ENCODE measurements at regions not wholly inside any gene's neighbourhood (a gene's known extent, or its start where the extent isn't known, plus 50 kb on each side); places are given as distances from the start of the nearest gene placed in this dataset.

DNA sequence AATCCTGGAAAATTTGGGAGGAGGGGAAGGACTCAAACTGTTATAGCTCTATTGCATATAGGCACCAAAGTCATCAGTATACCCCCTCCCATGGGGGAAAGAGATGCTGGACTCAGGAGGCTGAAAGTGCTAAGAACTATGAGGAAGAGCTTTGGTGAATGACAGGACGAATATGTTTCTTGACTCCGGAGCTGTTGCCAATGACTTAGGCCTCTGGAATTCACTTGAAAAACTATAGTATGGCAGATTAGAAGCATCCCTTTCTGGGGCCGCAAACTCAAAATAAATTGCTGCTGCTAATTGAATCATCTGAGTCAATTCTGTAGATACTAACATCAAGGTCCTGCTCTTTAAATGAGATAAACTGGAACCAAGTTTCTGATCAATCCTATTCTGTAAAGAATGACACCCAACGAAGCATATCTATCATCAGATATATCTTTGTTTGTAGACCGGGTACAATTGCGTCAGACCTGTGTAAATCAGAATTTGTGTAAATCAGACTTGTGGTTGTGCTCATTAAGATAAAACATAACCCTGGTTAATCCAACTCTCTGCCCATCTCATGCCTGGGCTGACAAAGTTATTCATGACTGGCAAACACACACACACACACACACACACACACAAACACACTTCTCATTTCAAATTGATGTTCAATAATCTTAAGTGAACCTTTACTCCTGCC, 1793.8 kb upstream of the PCDH20 start:
- peaks cover 0 to 8% (median 2%) of the 10 kb centered on the region in 7 donors for H3K9me3 Mint-ChIP-seq
- H3K4me3 Mint-ChIP-seq, result no peak overlapping the region
- DNase-seq (no peak), ATAC-seq (ENCODE audit: low read depth in 2 of 2) (no peak)
- no peak overlapping the region for H3K27ac Mint-ChIP-seq
- H3K36me3 Mint-ChIP-seq, result no peaks in the 10 kb centered on the region
- no peaks in the 10 kb centered on the region for H3K27me3 Mint-ChIP-seq
- H3K4me1 Mint-ChIP-seq, result no peaks in the 10 kb centered on the region

DNA sequence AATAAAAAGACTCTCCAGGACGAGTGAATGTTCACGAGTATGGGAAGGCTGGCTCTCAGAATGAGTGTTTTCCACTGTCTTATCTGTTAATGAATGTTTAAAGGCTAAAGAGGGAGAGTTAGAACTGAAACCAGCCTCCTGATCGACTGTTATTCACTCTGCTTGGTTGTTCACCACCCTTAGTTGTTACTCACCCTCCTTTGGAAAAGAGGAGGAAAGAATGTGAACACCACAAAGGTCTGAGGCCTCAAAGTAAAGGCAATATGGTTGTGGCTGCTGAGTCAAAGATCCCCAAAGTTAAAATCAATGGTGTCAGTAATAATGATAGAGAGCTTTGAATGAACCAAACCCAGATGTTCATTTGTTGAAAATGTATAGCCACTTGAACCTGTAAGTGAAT, 1793.2 kb upstream of the PCDH20 start:
- ATAC-seq (ENCODE audit: low read depth in 2 of 2) (no peak), DNase-seq (no peak)
- no peaks in the 10 kb centered on the region for H3K4me1 Mint-ChIP-seq
- peaks cover 0 to 6% (median 1%) of the 10 kb centered on the region in 7 donors for H3K9me3 Mint-ChIP-seq
- H3K4me3 Mint-ChIP-seq, result no peak overlapping the region
- no peaks in the 10 kb centered on the region for H3K36me3 Mint-ChIP-seq
- H3K27ac Mint-ChIP-seq, result no peak overlapping the region
- H3K27me3 Mint-ChIP-seq, result no peaks in the 10 kb centered on the region

DNA sequence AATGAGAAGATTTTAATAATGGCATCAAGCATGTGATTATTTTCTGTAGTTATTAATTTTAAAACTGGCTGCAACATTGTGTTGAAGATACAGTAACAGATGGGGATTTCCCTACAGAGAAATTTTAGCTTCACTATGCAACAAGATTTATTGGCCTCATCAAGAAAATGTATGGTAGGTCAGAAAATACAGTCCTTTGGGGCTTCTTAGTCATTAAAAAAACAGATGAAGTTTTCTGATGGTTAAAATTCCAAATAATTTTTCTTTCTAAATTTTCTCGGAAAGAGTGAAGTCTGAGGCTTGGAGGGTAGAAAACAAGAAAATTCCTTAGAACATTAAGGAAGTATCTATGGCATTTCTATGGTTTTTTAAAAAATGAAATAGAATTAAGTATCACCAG, 1790.8 kb upstream of the PCDH20 start:
- DNase-seq (no peak), ATAC-seq (ENCODE audit: low read depth in 2 of 2) (no peak)
- Mint-ChIP-seq H3K9me3 (peaks cover 0 to 2% (median 0%) of the 10 kb centered on the region in 7 donors), H3K36me3 (no peaks in the 10 kb centered on the region), H3K27me3 (no peaks in the 10 kb centered on the region), H3K27ac (no peak overlapping the region), H3K4me3 (no peak overlapping the region), H3K4me1 (no peaks in the 10 kb centered on the region)

DNA sequence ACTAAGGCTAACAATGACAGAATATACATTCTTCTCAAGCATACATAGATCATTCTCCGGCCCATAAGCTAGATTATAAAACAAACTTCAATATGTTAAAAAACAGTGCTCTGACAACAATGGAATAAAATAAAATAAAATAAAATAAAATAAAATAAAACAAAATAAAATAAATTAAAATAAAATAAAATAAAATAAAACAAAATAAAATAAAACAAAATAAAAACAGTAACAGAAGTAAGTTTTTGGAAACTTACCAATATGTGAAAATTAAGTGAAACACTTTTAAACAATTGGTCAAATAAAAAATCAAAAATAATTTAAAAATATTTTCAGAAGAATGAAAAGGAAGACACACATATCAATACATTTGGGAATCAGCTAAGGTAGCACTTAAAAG, 1785.8 kb upstream of the PCDH20 start:
- DNase-seq (no peak), ATAC-seq (ENCODE audit: low read depth in 2 of 2) (no peak)
- Mint-ChIP-seq H3K27me3 (no peaks in the 10 kb centered on the region), H3K4me1 (no peaks in the 10 kb centered on the region), H3K36me3 (no peaks in the 10 kb centered on the region), H3K4me3 (no peak overlapping the region), H3K9me3 (peaks cover 0 to 2% (median 0%) of the 10 kb centered on the region in 7 donors), H3K27ac (no peak overlapping the region)

DNA sequence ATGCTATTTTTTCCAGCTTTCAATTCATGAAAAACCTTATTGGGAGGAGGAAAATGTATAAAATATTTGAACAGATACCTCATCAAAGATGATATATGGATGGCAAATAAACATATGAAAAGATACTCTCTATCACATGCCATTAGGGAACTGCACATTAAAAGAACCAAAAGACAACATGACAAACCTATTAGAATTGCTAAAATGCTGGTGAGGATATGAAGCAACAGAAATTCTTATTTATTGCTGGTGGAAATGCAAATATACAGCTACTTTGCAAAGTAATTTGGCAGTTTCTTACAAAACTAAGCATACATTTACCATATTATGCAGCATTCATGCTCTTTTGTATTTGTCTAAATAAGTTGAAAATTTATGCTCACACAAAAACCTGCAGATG, 1783.9 kb upstream of the PCDH20 start:
- H3K27me3 Mint-ChIP-seq, result no peaks in the 10 kb centered on the region

DNA sequence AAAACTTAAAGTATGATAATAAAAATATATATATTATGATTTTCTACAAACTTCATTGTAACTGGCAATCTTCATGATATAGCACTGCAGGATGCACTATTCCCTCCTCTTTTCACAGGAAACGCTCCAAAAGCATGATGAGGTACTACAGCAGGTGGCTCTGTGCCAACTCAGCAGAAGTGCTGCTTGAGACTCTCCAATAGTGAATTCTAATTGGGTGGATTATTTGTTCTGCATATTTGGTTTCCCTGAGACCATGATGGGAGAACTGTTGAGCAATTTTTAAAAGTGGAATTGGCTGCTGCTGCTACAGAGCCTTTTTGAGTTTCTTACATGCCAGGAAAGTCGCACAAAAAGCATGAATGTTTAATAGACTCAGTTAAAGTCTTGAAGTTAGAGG, 1782.4 kb upstream of the PCDH20 start:
- H3K36me3 Mint-ChIP-seq, result no peaks in the 10 kb centered on the region
- no peak overlapping the region for H3K4me3 Mint-ChIP-seq

More for the DNA sequence above, 1783.9 kb upstream of the PCDH20 start:
- no peak overlapping the region for H3K4me3 Mint-ChIP-seq
- H3K9me3 Mint-ChIP-seq, result peaks cover 0 to 4% (median 2%) of the 10 kb centered on the region in 7 donors
- DNase-seq (no peak), ATAC-seq (ENCODE audit: low read depth in 2 of 2) (no peak)
- H3K27ac Mint-ChIP-seq, result no peak overlapping the region
- no peaks in the 10 kb centered on the region for H3K4me1 Mint-ChIP-seq
- H3K36me3 Mint-ChIP-seq, result no peaks in the 10 kb centered on the region

DNA sequence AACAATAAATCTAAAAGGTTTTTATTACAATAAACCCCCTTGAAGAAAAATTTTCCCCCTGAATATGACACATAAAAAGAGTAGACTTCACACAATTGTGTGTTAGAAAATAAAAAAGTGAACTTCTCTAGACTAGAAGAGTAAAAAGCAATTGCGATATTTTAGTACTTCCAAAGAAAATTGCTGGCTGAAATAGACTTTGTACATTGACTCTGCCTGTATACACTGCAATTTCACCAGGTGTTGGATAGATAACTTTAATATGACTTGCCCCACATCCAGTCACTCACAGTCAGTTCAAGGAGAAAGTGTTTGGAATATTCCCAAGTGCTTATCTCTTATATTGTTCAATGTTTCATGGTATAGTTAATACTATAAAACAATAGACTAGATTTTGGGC, 1780.1 kb upstream of the PCDH20 start:
- no peaks in the 10 kb centered on the region for H3K27me3 Mint-ChIP-seq
- H3K4me3 Mint-ChIP-seq, result no peak overlapping the region
- no peaks in the 10 kb centered on the region for H3K4me1 Mint-ChIP-seq
- H3K9me3 Mint-ChIP-seq, result peaks cover 0 to 4% (median 0%) of the 10 kb centered on the region in 7 donors
- H3K27ac Mint-ChIP-seq, result no peak overlapping the region
- H3K36me3 Mint-ChIP-seq, result no peaks in the 10 kb centered on the region
- DNase-seq (no peak), ATAC-seq (ENCODE audit: low read depth in 2 of 2) (no peak)

More for the DNA sequence above, 1782.4 kb upstream of the PCDH20 start:
- H3K9me3 Mint-ChIP-seq, result peaks cover 0 to 4% (median 0%) of the 10 kb centered on the region in 7 donors
- H3K27ac Mint-ChIP-seq, result no peak overlapping the region
- no peaks in the 10 kb centered on the region for H3K4me1 Mint-ChIP-seq
- H3K27me3 Mint-ChIP-seq, result no peaks in the 10 kb centered on the region
- no peak for ATAC-seq (ENCODE audit: low read depth in 2 of 2)
- DNase-seq, result no peak

DNA sequence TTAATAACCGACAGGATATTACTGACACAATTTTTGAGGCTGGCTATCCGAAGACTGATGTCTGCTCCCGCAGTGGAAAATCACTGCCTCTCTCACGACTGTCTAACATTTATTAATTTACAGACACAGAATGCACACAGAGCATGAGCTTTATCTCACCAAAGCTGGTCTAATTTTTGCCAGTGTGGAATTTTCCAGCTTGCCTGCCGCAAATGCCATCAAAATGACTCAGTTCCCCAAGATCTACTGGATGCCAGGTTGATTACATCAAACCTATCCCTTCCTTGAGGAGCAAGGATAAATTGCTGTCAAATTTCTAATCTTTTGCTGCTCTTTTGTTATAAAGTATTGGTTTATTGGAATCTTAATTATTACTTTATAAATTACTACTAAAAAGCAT, 1775.1 kb upstream of the PCDH20 start:
- H3K27me3 Mint-ChIP-seq, result no peaks in the 10 kb centered on the region
- ATAC-seq (ENCODE audit: low read depth in 2 of 2) (no peak), DNase-seq (no peak)
- H3K9me3 Mint-ChIP-seq, result peaks cover 0 to 7% (median 0%) of the 10 kb centered on the region in 7 donors
- no peak overlapping the region for H3K27ac Mint-ChIP-seq
- no peaks in the 10 kb centered on the region for H3K4me1 Mint-ChIP-seq
- H3K36me3 Mint-ChIP-seq, result no peaks in the 10 kb centered on the region
- H3K4me3 Mint-ChIP-seq, result no peak overlapping the region

DNA sequence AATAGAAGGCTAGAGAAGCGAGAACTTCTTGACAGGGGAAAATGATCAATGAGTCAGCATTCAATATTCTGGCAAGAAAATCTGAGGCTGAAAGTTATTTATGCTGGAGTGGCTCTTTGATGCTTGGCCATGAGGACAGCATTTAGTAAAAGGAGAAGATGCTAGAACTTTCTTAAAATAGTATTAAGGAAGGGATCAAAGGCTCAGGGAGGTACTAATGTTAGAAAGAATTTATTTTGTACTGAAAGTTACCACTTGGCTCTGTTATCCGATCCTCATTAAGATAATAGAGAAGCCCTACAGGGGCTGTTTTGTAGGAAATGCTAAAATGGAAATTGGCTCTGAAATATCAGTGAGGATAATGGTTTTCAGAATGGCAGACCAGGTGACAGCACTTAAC, 1774.6 kb upstream of the PCDH20 start:
- no peak overlapping the region for H3K4me3 Mint-ChIP-seq
- H3K27ac Mint-ChIP-seq, result no peak overlapping the region
- H3K27me3 Mint-ChIP-seq, result no peaks in the 10 kb centered on the region
- ATAC-seq (ENCODE audit: low read depth in 2 of 2), result no peak
- peaks cover 0 to 4% (median 0%) of the 10 kb centered on the region in 7 donors for H3K9me3 Mint-ChIP-seq
- DNase-seq, result no peak
- no peaks in the 10 kb centered on the region for H3K4me1 Mint-ChIP-seq
- H3K36me3 Mint-ChIP-seq, result no peaks in the 10 kb centered on the region

DNA sequence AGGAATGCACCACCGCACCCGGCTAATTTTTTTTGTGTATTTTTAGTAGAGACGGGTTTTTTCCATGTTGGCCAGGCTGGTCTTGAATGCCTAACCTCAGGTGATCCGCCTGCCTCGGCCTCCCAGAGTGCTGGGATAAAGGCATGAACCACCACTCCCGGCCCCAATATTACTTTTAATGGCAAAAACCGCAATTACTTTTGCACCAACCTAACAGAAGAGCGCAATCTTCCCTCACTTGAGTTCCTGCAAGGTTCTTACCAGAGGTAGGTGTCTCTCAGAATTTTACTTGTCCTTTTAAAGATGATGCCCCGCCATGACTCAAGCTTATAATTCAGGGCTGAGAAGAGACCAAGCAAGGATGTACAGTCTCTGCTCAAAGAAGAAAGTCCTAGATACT, 1774.1 kb upstream of the PCDH20 start:
- Mint-ChIP-seq H3K27me3 (no peaks in the 10 kb centered on the region), H3K4me3 (no peak overlapping the region), H3K36me3 (no peaks in the 10 kb centered on the region), H3K4me1 (no peaks in the 10 kb centered on the region), H3K9me3 (peaks cover 0 to 4% (median 0%) of the 10 kb centered on the region in 7 donors), H3K27ac (no peak overlapping the region)
- DNase-seq (no peak), ATAC-seq (ENCODE audit: low read depth in 2 of 2) (no peak)

DNA sequence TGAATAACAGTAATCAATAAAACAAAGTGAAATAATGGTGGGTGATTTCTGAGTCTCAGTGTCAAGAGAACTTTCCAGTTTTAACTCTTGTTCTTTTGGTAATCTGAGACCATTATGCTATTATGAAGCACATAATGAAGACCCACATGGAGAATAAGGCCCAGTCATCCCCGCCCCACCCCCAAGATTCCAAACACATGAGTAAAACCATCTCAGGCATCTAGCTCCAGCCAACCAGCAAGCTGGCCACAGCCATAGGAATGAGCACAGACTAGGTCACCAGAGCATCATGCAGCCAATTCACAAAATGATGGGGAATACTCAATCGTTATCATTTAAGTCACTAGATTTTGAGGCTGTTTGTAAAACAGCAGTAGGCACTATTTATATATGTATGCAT, 1769.0 kb upstream of the PCDH20 start:
- Mint-ChIP-seq H3K27ac (no peak overlapping the region), H3K27me3 (no peaks in the 10 kb centered on the region), H3K9me3 (peaks cover 0 to 10% (median 7%) of the 10 kb centered on the region in 7 donors), H3K4me3 (no peak overlapping the region), H3K4me1 (no peaks in the 10 kb centered on the region), H3K36me3 (no peaks in the 10 kb centered on the region)
- no peak for DNase-seq
- ATAC-seq (ENCODE audit: low read depth in 2 of 2), result no peak

DNA sequence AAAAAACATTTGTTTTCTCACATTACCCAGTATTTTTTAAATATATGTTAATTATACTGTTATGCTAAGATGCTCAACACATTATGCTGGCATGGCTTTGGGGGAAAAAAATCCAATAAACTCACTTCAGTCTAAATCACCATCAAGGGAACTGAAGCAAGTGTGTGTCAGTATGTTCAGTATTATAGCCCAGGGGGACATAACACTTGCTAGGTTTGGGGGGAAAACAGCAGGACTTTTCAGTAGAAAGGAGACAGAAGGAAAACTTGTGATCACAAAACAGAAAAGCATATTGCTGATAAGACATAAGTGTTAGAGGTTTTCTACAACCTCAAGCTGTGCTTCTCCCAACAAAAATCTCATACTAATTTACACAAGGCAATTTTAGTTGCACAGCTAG, 1759.9 kb upstream of the PCDH20 start:
- DNase-seq, result no peak
- Mint-ChIP-seq H3K4me1 (no peaks in the 10 kb centered on the region), H3K9me3 (peaks cover 2 to 14% (median 6%) of the 10 kb centered on the region in 7 donors), H3K4me3 (no peak overlapping the region), H3K36me3 (no peaks in the 10 kb centered on the region), H3K27ac (no peak overlapping the region), H3K27me3 (no peaks in the 10 kb centered on the region)
- ATAC-seq (ENCODE audit: low read depth in 2 of 2), result no peak

DNA sequence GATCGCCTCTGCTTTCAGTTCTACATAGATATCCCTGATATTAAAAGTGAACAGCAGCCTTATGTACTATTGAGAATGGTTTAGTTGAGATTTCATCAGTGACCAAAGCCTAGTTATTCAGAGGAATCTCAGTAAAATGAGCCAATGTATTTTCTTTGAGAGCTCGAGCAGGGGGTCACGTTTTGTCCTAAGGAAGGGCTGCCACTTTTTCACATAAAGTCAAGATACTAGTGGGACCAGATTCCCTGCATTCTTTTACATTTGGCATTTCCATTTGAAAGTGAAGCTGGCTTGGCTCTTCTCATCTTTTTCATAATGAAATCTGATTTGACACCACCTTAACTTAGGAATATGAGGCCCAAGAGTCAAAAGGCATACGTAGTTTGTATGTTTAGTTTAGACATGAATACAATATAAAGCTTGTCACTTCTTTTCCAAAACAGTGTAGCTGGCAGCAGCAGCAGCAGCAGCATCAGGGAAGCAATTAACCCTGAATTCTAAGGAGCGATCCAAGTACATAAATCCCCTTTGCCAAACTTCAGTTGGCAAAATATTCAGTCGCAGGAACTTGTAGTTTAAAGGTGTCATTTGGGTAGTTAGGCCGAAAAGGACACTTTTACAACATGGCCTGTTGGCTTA, 1752.2 kb upstream of the PCDH20 start:
- H3K4me3 Mint-ChIP-seq, result no peak overlapping the region
- H3K36me3 Mint-ChIP-seq, result no peaks in the 10 kb centered on the region
- DNase-seq, result no peak
- peaks cover 0 to 2% (median 0%) of the 10 kb centered on the region in 7 donors for H3K9me3 Mint-ChIP-seq
- H3K27ac Mint-ChIP-seq, result no peak overlapping the region
- ATAC-seq (ENCODE audit: low read depth in 2 of 2), result no peak
- H3K27me3 Mint-ChIP-seq, result no peaks in the 10 kb centered on the region
- no peaks in the 10 kb centered on the region for H3K4me1 Mint-ChIP-seq

DNA sequence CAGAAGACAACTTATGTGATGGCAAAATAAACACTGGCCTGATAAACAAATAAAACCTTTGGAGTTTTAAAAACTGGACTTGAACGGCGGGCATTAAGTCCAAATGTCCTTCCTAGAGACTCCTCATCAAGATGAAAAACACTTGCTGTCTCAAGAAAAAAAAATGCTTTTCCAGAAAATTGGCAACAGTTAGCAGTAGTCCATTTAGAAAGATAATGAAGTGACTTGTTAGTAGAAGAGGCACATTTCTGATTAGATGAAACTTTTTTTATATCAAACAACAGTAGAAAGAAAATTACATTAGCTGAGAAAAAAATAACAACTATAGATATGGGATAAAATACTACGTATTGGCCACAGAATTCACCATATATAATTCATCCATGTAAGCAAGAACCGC, 1750.7 kb upstream of the PCDH20 start:
- no peak overlapping the region for H3K4me3 Mint-ChIP-seq
- no peaks in the 10 kb centered on the region for H3K27me3 Mint-ChIP-seq
- no peaks in the 10 kb centered on the region for H3K4me1 Mint-ChIP-seq
- H3K27ac Mint-ChIP-seq, result no peak overlapping the region
- no peaks in the 10 kb centered on the region for H3K36me3 Mint-ChIP-seq
- peaks cover 0 to 3% (median 0%) of the 10 kb centered on the region in 7 donors for H3K9me3 Mint-ChIP-seq
- no peak for ATAC-seq (ENCODE audit: low read depth in 2 of 2)
- no peak for DNase-seq
